Activated CD8-positive, alpha-beta memory T cell treated with anti-CD3 and anti-CD28 coated beads for 24 hours (primary cell): ENCODE measurements at regions not wholly inside any gene's neighbourhood (a gene's known extent, or its start where the extent isn't known, plus 50 kb on each side); places are given as distances from the start of the nearest gene placed in this dataset.

Experiments
- DNase-seq: peaks from one replicate; pipeline ENCODE4 v3.0.0-alpha.2; 2020

DNA sequence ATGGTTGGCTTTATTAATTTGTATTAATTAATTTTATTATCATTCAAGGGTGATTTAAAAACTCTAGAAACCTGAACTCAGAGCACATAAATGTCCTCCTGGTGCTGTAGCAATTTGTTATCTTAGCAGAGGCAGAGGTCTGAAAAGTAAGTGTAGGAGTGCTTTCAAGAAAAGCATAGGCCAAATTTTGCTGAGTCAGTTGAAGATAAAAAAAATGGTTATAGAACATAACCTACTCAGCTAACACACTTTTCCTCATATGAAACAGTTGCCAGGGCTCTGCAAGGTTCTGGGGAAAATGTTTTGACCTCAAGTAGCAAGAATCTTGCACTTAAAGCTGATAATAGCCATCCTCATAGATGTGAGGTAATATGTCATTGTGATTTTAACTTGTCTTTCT, 53.5 kb upstream of the CHODL start:
- no peak for DNase-seq

DNA sequence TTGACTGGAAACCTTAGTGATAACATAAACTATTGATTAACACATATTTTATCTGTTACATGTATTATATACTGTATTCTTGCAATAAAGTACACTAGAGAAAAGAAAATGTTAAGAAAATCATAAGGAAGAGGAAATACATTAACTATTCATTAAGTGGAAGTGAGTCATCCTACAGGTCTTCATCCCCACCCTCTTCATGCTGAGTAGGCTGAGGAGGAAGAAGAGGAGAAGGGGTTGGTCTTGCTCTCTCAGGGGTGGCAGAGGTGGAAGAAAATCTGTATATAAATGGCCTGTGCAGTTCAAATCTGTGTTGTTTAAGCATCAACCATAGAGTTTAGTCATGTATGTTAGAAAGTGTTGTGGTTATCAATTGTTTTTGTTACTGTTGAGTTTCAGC, 66.1 kb upstream of the CHODL start:
- DNase-seq, result no peak

DNA sequence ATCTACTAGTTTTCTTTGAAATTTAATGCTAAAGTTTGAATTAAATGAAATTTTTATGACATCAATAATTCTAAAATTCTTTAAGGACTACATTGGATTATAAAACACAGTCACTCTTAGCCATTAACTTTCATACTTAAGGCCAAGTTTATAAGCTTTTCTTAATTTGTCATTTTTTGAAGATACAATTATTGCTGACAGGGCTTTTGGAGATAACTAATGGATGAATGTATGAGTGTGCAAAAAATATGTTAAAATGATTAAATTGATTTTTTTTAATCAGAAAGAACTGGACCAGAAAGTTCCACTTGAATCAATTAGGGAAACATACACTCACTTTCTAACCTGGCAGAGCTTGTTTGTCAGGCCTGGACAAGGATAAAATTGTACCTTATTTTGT, 70.3 kb upstream of the CHODL start:
- DNase-seq, result no peak

DNA sequence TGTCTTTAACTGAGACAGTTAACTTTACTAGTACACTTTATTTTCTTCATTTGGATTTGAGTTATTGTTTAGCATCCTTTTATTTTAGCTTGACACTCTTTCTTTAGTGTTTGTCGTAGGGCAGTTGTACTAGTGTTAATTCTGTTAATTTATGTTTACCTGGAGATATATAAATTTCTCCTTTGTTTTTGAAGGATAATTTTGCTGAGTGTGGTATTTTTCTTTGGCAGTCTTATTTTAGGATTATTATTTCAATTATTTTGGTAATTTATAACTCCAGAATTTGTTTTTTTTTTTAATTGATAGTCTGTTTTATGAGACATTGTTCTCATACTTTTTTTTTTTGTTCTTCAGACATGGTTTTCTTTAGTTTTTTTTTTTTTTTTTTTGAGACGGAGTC, 73.8 kb upstream of the CHODL start:
- DNase-seq, result no peak

DNA sequence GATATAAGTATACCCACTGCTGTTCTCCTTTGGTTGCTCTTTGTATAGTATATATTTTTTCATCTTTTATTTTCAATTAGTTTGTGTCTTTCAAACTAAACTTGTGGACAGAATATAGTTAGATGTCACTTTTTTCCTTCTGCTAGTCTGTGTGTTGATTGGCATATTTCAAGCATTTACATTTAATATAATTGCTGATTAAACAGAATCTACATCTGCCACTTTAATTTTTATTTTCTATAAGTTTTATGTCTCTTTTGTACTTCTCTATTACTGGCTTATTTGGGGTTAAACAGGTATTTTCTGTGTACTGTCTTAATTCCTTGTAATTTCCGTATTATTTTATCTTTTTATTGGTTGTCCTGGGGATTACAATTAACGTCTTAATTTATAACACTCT, 74.4 kb upstream of the CHODL start:
- DNase-seq, result no peak

DNA sequence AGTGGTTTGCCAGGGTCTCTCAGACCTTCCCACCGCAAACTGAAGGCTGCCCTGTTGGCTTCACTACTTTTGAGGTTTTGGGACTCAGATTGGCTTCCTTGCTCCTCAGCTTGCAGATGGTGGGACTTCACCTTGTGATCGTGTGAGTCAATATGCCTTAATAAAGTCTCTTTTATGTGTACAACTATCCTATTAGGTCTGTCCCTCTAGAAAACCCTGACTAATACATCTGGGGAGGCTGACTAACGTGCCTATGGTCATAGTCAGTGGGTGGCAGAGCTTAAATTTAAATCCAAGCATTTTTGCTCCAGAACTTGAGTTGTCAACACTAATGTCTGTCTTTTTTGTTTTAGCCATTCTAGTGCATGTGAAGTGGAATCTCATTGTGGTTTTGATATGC, 76.5 kb upstream of the CHODL start:
- DNase-seq, result no peak

DNA sequence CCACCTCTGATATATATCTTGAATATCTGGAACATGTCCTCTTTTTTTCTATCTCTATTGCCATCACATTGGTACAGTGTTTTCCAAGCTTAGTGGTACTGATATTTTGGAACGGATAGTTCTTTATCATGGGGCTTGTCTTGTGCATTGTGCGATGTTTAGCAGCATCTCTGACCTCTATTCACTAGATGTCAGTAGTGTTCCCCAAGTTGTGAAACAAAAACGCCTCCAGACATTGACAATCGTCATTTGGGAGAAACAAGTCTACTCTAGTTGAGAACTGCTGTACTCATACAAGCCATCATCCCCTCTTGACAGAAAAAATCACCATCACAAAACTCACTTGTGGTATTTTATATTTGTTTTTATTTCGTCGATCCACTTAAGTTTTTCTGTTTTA, 79.7 kb upstream of the CHODL start:
- no peak for DNase-seq

DNA sequence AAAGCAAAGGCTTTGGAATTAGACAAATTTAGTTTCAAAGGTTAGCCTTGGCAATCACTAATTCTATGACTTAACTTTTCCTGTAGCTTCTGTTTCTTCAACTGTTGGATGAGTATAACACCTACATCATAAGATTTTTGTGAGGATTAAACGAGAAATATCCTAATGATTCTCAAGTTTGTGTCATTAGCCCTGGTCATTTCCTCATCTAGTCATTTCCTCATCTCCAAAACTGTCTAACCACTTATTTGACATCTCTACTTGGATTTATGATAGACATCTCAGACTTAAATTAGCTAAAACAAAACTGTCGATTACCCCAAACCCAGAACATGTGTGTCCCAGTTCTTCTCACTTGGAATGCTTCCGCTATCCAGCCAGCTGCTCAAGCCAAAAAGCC, 80.2 kb upstream of the CHODL start:
- DNase-seq, result no peak

DNA sequence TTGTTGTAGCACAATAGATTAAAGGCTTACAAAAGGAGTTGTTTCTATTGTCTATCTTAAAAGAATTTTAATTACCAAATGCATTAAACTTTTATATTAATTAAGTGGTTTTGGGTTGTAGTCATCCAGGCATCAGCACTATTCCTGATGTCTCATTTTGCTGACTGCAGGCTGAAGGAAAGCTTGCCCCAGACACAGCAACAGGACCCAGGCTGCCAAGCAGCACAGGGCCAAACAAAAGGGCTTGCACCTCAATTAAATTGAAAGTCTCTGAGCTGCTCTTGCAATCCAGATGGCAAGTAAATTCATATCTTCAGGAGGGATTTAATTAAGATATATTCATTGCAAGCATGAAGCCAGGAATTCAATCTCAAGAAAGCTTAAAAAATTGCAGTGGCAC, 80.7 kb upstream of the CHODL start:
- no peak for DNase-seq

DNA sequence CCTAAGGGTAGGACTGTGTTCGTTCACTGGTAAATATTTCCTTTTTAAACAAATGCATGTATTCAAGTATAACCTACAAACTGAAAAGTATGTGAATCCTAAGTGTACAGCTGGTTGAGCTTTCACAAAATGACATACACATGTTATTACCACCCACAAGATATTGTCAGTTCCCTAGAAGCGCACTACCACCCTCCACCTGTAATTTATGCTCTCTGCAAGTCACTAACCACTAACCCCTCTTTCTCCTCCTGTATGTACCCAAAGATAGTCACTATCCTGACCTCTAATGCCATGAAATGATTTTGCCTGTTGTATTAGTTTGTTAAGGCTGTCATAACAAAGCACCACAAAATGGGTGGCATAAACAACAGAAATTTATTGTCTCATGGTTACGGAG, 82.8 kb upstream of the CHODL start:
- no peak for DNase-seq

DNA sequence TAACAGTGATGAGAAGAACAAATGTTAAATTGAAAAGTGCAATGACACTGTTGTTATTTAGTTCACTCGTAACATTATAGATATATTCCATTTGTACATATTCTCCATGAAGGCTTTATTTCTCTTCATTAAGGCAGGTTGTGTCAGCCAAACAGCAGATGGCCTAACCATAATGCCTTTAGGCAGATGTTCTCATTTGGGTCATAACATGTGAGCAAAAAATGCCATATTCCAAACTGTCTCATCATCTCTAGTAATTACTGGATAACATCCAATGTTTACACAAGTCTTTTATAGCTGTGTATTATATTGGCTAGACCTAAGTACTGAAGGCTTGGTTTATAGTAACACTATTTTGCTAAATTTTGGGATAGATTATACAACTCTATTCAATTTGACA, 87.2 kb upstream of the CHODL start:
- no peak for DNase-seq

DNA sequence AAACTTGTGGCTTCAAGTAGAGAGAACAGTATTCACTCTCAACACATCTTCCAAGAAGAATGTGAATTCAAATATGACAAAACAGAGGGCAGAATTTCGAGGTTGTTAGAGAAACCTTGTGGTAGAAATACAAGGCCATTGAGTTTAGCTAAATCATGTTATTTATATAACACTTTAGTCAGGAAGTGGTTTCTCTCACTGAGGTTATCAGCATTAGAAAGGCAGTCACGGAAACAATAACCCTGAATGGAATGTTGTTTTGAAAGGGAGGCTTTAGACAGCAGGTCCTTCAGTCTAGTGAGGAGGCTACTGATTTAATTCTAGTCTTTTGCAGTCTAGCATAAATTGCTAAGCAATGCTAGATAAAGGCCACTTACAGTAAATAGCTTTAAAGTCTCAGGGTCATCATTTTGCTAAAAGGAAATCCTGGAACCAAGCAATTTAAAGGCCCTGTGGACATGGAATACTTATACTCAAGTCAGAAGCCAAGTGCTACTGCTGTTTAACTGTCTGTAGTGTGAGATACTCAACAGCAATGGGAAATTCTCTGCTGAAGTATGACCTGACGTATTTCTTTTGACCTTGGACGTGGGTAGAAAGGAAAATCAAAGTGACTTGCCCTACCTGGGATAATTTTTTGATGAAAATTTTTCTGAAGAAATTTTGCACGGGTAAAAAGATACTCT, 89.0 kb upstream of the CHODL start:
- no peak for DNase-seq

DNA sequence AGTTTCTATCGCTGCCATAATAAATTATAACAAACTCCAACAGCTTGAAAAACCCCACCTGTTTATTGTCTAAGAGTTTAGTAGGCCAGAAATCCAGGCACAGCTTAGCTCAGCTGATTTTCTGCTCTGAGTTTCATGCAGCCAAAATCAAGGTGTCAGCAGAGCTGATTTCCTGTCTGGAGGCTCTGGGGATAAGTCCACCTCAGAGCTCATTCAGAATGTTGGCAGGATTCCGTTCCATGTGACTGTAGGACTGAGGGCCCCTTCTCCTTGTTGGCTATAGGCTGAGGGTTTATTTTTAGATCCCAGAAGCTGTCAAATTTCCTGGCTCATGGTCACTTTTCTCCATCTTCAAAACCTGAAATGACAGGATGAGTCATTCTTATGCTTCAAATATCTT, 91.6 kb upstream of the CHODL start:
- no peak for DNase-seq

DNA sequence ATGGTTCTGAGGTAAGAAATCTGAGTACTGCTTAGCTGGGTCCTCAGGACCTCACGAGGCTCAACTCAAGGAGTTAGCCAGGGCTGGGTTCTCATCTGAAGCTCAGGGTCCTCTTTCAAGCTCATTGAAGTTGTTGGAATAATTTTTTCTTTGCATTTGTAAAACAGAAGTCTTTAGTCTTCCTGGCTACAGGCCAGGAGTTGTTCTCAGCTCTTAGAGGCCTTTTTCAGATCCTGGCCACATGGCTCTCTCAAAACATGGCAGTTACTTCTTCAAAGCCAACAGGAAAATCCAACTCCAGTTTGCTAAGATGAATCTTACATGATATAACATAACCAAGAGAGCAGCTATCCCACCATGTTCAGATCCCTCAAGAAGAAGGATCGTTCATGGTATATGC, 92.3 kb upstream of the CHODL start:
- no peak for DNase-seq

DNA sequence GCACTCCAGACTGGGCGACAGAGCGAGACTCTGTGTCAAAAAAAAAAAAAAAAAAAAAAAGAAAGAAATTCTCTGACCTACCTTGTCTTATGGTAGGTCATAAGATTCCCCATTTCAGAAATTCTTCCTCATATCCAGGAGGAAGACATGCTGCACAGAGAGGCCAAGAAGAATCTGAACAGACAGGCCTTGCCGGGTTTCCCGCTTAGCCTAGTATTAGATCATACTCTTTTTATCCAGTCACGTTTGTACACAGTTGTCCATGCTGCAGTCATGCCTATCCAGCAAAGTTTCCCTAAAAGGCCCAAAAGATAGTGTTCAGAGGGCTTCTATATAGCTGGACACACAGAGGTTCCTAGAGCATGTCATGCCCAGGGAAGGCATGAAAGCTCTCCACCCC, 93.6 kb upstream of the CHODL start:
- DNase-seq, result no peak

DNA sequence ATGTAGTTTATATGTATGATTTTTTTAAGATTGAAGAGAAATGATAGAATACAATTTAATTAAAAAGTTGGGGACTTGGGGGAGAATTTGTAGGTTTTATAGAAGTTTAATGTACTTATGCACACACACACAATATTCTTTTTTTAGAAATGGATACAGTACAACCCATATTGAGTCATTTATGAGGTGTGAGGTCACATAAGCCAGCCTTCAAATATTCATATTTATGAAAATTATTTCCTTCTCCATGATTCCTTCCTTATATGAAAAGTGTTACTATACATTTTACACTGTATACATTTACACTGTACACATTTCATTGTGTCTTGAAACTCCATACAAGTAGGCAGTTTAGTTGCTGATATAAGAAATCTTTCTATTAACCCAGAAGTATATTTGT, 96.2 kb upstream of the CHODL start:
- no peak for DNase-seq

DNA sequence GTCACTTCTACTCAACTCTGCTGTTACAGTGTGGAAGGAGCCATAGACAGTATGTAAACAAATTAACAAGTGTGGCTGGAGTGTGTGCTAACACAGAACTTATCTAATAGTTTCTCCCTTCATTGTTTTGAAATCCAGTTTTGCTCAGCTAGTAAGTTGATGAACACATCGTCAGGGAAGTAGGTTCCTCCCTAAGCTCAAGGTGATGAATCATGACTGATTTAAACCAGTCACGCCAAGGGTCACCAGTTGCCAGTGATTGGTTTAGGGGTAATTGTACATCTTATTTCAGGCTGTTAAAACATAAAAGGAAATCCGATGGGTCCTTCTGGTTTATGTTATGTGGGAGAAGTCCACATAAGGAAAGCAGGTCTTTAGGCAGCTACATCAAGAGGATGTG, 97.0 kb upstream of the CHODL start:
- no peak for DNase-seq

DNA sequence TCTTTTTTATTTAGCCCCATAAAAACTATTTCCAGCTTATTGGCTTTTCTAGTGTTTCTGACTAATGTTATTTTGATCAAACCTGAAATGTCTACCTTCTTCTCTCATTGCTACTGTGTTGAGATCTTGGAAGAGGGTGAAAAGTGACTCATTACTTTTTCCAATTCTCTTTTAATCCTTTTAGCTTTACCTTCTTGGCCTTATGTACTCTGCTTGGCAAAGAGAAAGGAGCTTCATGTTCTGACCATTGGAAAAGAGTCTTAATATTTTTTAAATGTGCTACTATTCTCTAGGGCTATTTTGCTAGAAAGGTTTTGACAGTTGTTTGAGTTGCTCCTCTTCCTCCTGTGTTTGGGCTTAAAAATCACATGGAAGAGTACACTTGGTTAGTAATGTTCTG, 97.8 kb upstream of the CHODL start:
- no peak for DNase-seq

DNA sequence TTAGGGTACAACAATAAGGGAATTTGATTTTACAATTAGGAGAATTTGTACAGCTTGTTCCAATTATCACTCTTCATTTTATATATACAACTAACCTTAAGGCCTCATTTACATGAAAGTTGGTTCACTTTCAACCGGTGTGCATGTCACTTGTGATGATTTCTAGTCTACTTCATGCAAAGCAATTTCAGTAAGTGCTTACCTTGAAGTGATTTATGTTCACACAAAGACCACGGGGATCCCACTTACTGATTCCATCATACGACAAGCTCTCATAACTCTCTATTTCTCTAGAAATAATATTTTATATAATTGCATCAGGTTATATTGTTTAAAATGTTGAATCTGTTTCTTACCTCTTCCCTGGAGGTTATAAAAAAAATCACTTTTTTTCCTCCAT, 100.3 kb upstream of the CHODL start:
- no peak for DNase-seq

DNA sequence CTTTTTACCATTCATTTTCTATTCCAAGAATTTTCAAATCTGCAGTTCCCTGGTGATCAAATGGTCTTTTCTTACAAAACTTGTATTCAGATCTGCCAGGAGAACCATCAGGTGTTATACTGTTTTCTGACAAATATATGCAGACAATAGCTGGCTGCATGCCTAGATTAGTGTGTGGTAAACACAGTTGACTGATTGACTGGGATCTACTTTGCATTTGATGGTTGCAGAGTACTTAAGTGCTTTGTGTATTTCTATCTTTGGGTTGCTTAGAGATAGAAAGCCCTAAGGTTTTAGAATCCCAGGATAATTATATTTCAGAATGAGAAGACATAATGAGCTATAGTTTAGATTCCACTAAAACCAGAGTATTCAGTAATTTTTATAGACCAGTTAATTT, 102.0 kb upstream of the CHODL start:
- DNase-seq, result no peak

DNA sequence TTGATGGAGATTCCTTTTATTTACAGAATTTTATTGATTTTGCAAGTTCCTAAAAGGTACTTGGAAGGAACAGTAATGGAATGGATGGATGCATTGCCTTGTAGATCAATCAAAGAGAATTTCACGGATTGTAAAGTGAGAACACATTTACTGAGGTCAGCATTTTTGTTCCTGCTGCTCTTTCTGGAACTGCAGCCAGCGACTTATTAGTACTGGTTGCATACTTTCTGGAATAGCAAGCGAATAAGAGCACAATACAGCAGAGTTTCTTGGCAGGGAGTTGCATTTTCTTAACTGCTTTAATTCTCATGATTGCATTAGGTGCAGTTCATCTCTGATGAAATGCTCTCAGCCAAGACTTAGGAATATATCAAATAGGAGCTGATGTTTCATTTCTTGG, 106.1 kb upstream of the CHODL start:
- no peak for DNase-seq

DNA sequence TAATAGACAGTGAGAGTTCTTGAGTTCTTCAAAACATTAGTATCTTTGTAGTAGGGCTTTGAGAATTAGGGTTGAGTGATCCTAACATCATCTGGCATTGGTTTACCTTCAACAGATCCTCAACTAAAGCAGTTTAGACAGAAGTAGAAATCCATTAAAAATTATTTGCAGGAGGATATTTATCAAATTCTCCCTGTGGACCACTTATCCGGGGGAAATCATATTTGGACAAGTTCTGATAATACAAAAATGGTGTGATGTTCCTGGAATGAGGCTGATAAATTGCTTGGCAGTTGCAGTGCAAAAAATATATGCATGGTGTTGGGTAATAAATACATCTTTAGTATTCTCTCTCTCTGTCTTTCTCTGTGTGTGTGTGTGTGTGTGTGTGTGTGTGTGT, 115.1 kb upstream of the CHODL start:
- no peak for DNase-seq

DNA sequence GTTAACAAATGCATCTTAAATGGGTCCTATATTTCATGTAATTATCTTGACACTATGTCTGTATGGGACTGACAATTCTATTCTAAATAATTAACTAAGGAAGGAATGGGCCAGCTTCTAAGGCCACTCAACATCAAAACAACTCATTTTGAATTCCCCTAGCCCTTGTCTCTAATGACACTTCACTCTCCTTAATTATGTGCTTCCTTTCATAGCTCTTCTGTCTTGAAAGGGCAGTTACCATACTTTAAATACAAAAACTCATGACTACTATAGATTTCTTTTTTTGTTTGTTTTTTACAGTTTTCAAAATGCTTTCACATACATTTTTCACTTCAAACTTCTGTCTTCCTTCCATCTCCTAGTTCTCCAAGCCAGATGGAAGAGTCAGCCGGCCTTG, 126.1 kb upstream of the CHODL start:
- DNase-seq, result no peak

DNA sequence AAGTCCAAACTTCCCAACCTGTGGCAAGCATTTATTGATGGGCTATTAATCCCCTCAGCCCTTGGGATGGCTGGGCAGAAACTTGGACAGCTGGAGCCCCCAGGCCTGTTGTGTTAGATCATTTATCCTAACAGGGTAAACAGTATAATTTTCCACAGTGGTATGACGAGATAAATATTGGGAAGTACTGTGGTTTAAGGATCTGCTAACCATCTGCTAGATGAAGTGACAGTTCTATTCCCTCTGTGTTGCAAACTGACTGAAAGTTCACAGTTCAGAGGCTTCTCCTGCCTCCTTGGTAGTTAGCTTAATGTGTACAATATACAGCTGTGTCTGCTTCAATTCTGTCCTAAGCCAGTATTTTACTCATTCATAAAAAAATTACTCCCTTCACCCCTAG, 127.5 kb upstream of the CHODL start:
- DNase-seq, result no peak

DNA sequence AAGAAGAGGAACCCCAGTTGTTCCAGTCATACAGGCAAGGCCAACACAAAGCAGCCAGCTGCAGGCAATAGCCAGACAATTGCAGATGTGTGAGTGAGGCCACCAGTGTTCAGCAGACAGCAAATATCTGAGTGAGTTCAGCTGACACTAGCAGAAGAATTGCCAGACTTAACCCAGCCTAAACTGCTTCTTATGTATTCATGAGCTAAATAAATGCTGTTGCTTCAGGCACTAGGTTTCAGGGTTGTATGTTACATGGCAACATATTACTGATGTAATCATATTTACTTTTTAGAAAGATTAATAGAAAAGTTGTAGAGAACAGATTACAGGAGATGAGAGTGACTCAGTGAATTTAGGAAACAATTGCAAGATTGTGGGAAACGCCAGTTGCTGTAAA, 129.8 kb upstream of the CHODL start:
- no peak for DNase-seq

DNA sequence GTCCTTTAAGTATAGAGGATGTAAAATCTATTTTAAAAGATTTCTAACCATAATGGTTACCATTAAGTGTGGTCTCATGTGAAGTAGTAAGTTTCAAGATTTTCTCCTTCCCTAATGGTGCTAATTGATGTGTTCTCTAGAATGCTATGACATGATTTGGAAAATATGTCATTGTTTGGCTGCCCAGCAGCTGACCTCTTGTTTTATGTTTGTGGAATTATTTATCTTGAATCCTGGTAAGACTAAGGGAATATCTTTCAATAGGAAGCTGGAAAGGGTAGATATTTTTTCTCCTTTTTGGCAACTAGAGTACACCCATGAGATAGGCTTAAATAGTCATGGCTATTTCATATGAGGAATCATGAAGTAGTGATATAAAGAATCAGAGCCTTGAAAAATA, 139.8 kb upstream of the CHODL start:
- DNase-seq, result no peak
